H9 (cell line): ENCODE measurements at regions not wholly inside any gene's neighbourhood (a gene's known extent, or its start where the extent isn't known, plus 50 kb on each side); places are given as distances from the start of the nearest gene placed in this dataset.

Source experiments
- DNase-seq: peaks from one replicate; pipeline ENCODE4 v3.0.0-alpha.2; 2017
- H2AFZ ChIP-seq: one replicate; pipeline ENCODE4 v1.6.1; 2013; ENCODE audit warnings: mild to moderate bottlenecking, low read length, control low read depth, moderate library complexity
- H2AK5ac ChIP-seq: 2 replicates; pipeline ENCODE4 v1.6.1; 2013; ENCODE audit warnings: low read length, control low read depth, mixed read lengths; ENCODE audit not compliant: insufficient read length
- H2BK120ac ChIP-seq: one replicate; pipeline ENCODE4 v1.6.1; 2013; ENCODE audit warnings: low read depth, mild to moderate bottlenecking, low read length, control low read depth, inconsistent platforms; ENCODE audit not compliant: poor library complexity, severe bottlenecking
- H2BK12ac ChIP-seq: 2 replicates; pipeline ENCODE4 v1.6.1; 2013; ENCODE audit warnings: low read length, control low read depth, mixed read lengths, low read depth; ENCODE audit not compliant: insufficient read length
- H2BK15ac ChIP-seq: 2 replicates; pipeline ENCODE4 v1.6.1; 2013; ENCODE audit warnings: low read depth, low read length, control low read depth
- H2BK20ac ChIP-seq: one replicate; pipeline ENCODE4 v1.6.1; 2013; ENCODE audit warnings: low read depth, mild to moderate bottlenecking, low read length, control low read depth, inconsistent platforms; ENCODE audit not compliant: poor library complexity, severe bottlenecking
- H2BK5ac ChIP-seq: 2 replicates; pipeline ENCODE4 v1.6.1; 2013; ENCODE audit warnings: low read length, control low read depth, mixed read lengths; ENCODE audit not compliant: insufficient read length
- H3K14ac ChIP-seq: 2 replicates; pipeline ENCODE4 v1.6.1; 2013; ENCODE audit warnings: low read length, control low read depth; ENCODE audit not compliant: insufficient read depth
- H3K18ac ChIP-seq: 2 replicates; pipeline ENCODE4 v1.6.1; 2013; ENCODE audit warnings: low read depth, mild to moderate bottlenecking, mixed read lengths, low read length, control low read depth; ENCODE audit not compliant: insufficient read length
- H3K23ac ChIP-seq: 2 replicates; pipeline ENCODE4 v1.6.1; 2013; ENCODE audit warnings: low read length, control low read depth, mixed read lengths, low read depth; ENCODE audit not compliant: insufficient read length
- H3K23me2 ChIP-seq: 2 replicates; pipeline ENCODE4 v1.6.1; 2013; ENCODE audit warnings: low read depth, mild to moderate bottlenecking, mixed read lengths, low read length, control low read depth; ENCODE audit not compliant: insufficient read length, poor library complexity, severe bottlenecking
- H3K27ac ChIP-seq: 2 replicates; pipeline ENCODE4 v1.5.1; 2013; ENCODE audit warnings: low read length, control low read depth, mixed read lengths, low read depth; ENCODE audit not compliant: insufficient read length
- H3K27me3 ChIP-seq: 2 replicates; pipeline ENCODE4 v1.6.1; 2013; ENCODE audit warnings: low read length, control low read depth, inconsistent platforms; ENCODE audit not compliant: insufficient read depth
- H3K4ac ChIP-seq: 2 replicates; pipeline ENCODE4 v1.6.1; 2013; ENCODE audit warnings: low read depth, mild to moderate bottlenecking, control low read depth, inconsistent platforms, low read length, moderate library complexity
- H3K4me1 ChIP-seq: 2 replicates; pipeline ENCODE4 v1.6.1; 2013; ENCODE audit warnings: low read length, control low read depth, inconsistent platforms; ENCODE audit not compliant: insufficient read depth
- H3K4me2 ChIP-seq: 2 replicates; pipeline ENCODE4 v1.6.1; 2013; ENCODE audit warnings: low read length, control low read depth, mixed read lengths; ENCODE audit not compliant: insufficient read length, insufficient read depth
- H3K56ac ChIP-seq: 2 replicates; pipeline ENCODE4 v1.6.1; 2013; ENCODE audit warnings: low read depth, mild to moderate bottlenecking, mixed read lengths, low read length, control low read depth; ENCODE audit not compliant: insufficient read length
- H3K79me1 ChIP-seq: 2 replicates; pipeline ENCODE4 v1.6.1; 2013; ENCODE audit warnings: low read depth, mild to moderate bottlenecking, moderate library complexity, low read length, control low read depth, inconsistent platforms; ENCODE audit not compliant: insufficient read depth, poor library complexity, severe bottlenecking
- H3K79me2 ChIP-seq: 2 replicates; pipeline ENCODE4 v1.6.1; 2013; ENCODE audit warnings: low read length, control low read depth, inconsistent platforms; ENCODE audit not compliant: insufficient read depth
- H3K9ac ChIP-seq: 2 replicates; pipeline ENCODE4 v1.6.1; 2013; ENCODE audit warnings: low read length, control low read depth, mixed read lengths; ENCODE audit not compliant: insufficient read length; ENCODE audit errors: extremely low read depth
- H3K9me3 ChIP-seq: one replicate; pipeline ENCODE4 v1.6.1; 2013; ENCODE audit warnings: low read depth, low read length, inconsistent platforms; ENCODE audit not compliant: control insufficient read depth
- H3T11ph ChIP-seq: one replicate; pipeline ENCODE4 v1.6.1; 2013; ENCODE audit warnings: mild to moderate bottlenecking, low read length, control low read depth, inconsistent platforms
- H4K20me1 ChIP-seq: one replicate; pipeline ENCODE4 v1.6.1; 2013; ENCODE audit not compliant: control insufficient read depth, insufficient read length, insufficient read depth
- H4K5ac ChIP-seq: 2 replicates; pipeline ENCODE4 v1.6.1; 2013; ENCODE audit warnings: low read depth, mild to moderate bottlenecking, mixed read lengths, low read length, control low read depth; ENCODE audit not compliant: insufficient read length
- H4K8ac ChIP-seq: replicated peaks from 2 replicates; pipeline ENCODE4 v1.6.1; 2013; ENCODE audit warnings: low read length, control low read depth, mixed read lengths, low read depth; ENCODE audit not compliant: insufficient read length
- H4K91ac ChIP-seq: 2 replicates; pipeline ENCODE4 v1.6.1; 2013; ENCODE audit warnings: low read depth, mild to moderate bottlenecking, moderate library complexity, mixed read lengths, low read length, control low read depth; ENCODE audit not compliant: insufficient read length
- H3K27ac Mint-ChIP-seq, 3 experiments: 2 replicates in 2 of 3; 3 replicates in 1 of 3; pipeline ENCODE4 v1.8.0; 2020 to 2021; ENCODE audit warnings: mixed read lengths in 3 of 3, mild to moderate bottlenecking in 1 of 3, moderate library complexity in 1 of 3
- H3K27me3 Mint-ChIP-seq: 2 replicates; pipeline ENCODE4 v1.8.0; 2021; ENCODE audit warnings: low read depth, mild to moderate bottlenecking, moderate library complexity, mixed read lengths
- H3K36me3 Mint-ChIP-seq, 3 experiments: 2 replicates in 2 of 3; 3 replicates in 1 of 3; pipeline ENCODE4 v1.8.0; 2020 to 2021; ENCODE audit warnings: low read depth in 3 of 3, mixed read lengths in 3 of 3; ENCODE audit not compliant: insufficient read depth in 1 of 3
- H3K4me1 Mint-ChIP-seq, 2 experiments: 2 replicates each; pipeline ENCODE4 v1.8.0; 2020; ENCODE audit warnings: mixed read lengths in 2 of 2
- H3K4me3 Mint-ChIP-seq, 2 experiments: 2 replicates in 1 of 2; 3 replicates in 1 of 2; pipeline ENCODE4 v1.8.0; 2020 to 2021; ENCODE audit warnings: mild to moderate bottlenecking in 2 of 2, mixed read lengths in 2 of 2, moderate library complexity in 1 of 2
- H3K9me3 Mint-ChIP-seq, 2 experiments: 2 replicates in 1 of 2; 3 replicates in 1 of 2; pipeline ENCODE4 v1.8.0; 2020; ENCODE audit warnings: mild to moderate bottlenecking in 2 of 2, mixed read lengths in 2 of 2, moderate library complexity in 1 of 2
- WGBS: extraction: QIAGEN DNeasy Blood & Tissue Kit; methylation state at CpG from one replicate; pipeline ENCODE4 v1.1.7; 2013; ENCODE audit warnings: missing lambda C conversion rate, low lambda C conversion rate, mixed read lengths; ENCODE audit not compliant: insufficient read length; ENCODE audit errors: extremely low coverage; 5-methylcytosine and 5-hydroxymethylcytosine counted together
- TF ChIP-seq, protein P1 (sequence below): fragments of 200-600 bp; sonication (generic); conservative IDR thresholded peaks from 3 replicates; pipeline ENCODE4 v1.8.0; 2021; ENCODE audit warnings: antibody characterized with exemption, mild to moderate bottlenecking

DNA sequence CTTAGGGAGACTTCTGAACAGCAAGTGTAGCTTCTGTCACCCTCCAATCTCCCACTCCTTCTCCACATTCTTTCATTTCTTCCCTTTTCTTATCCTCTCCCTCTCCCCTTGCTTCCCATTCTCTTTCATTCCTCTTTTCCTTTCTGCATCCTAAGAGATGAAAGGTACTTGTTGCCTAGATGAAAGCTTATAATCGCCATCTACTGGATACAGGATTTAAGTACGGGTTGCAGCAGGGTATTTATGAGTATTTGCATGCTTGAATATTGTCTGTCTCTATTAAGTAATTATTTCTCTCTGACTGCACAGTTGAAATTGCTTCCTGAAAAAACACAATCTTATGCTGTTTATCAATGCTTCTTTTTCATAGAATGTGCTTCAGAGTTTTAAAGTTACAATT lies 174.0 kb upstream of the TENT5D start:
- peaks cover 28% of the 10 kb centered on the region for H3K9me3 ChIP-seq
- no peak overlapping the region for H3K4me3 Mint-ChIP-seq
- H4K20me1 ChIP-seq: no peaks in the 10 kb centered on the region
- H3K4me1 Mint-ChIP-seq: no peaks in the 10 kb centered on the region; a peak in 1 of 4 replicates
- H2BK12ac ChIP-seq: no peak overlapping the region
- no peak overlapping the region for H3K27ac Mint-ChIP-seq
- peaks cover 53 to 63% of the 10 kb centered on the region in 2 experiments for H3K9me3 Mint-ChIP-seq
- H3K14ac ChIP-seq: no peak overlapping the region
- H3K36me3 Mint-ChIP-seq: peaks cover 0 to 5% (median 0%) of the 10 kb centered on the region in 3 experiments; a peak in 2 of 7 replicates
- no peak overlapping the region for H3K9ac ChIP-seq
- no peaks in the 10 kb centered on the region for H3K79me1 ChIP-seq
- H3K4me1 ChIP-seq: no peaks in the 10 kb centered on the region
- DNase-seq: no peak
- TF ChIP-seq, protein P1, sequence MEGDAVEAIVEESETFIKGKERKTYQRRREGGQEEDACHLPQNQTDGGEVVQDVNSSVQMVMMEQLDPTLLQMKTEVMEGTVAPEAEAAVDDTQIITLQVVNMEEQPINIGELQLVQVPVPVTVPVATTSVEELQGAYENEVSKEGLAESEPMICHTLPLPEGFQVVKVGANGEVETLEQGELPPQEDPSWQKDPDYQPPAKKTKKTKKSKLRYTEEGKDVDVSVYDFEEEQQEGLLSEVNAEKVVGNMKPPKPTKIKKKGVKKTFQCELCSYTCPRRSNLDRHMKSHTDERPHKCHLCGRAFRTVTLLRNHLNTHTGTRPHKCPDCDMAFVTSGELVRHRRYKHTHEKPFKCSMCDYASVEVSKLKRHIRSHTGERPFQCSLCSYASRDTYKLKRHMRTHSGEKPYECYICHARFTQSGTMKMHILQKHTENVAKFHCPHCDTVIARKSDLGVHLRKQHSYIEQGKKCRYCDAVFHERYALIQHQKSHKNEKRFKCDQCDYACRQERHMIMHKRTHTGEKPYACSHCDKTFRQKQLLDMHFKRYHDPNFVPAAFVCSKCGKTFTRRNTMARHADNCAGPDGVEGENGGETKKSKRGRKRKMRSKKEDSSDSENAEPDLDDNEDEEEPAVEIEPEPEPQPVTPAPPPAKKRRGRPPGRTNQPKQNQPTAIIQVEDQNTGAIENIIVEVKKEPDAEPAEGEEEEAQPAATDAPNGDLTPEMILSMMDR: no peak
- H4K8ac ChIP-seq: no peak overlapping the region
- H3K4ac ChIP-seq: no peak overlapping the region
- no peak overlapping the region for H2BK15ac ChIP-seq
- H3K27me3 ChIP-seq: no peaks in the 10 kb centered on the region
- H3K23ac ChIP-seq: no peak overlapping the region
- H3K4me2 ChIP-seq: no peak overlapping the region
- H3K27me3 Mint-ChIP-seq: no peaks in the 10 kb centered on the region
- no peak overlapping the region for H2BK5ac ChIP-seq
- H3K18ac ChIP-seq: no peak overlapping the region
- no peak overlapping the region for H2BK20ac ChIP-seq
- H4K5ac ChIP-seq: no peak overlapping the region
- H3K56ac ChIP-seq: no peak overlapping the region
- no peak overlapping the region for H2AFZ ChIP-seq
- no peak overlapping the region for H4K91ac ChIP-seq
- H3T11ph ChIP-seq: no peak overlapping the region
- no CpG with 5 or more reads among the region's 2 CpGs for WGBS
- no peak overlapping the region for H2AK5ac ChIP-seq
- no peaks in the 10 kb centered on the region for H3K23me2 ChIP-seq
- no peak overlapping the region for H3K27ac ChIP-seq
- no peaks in the 10 kb centered on the region for H3K79me2 ChIP-seq
- H2BK120ac ChIP-seq: no peak overlapping the region
